NCI-H1092 (cell line): ENCODE measurements at regions not wholly inside any gene's neighbourhood (a gene's known extent, or its start where the extent isn't known, plus 50 kb on each side); places are given as distances from the start of the nearest gene placed in this dataset.
"Not testable (repeated sequence)": the region's sequence is repeated elsewhere in the genome, so short reads cannot be mapped to it uniquely, and the experiment has no call there.

Source experiments
- DNase-seq: peaks from one replicate; lab custom pipeline; 2025; lab: John Stamatoyannopoulos, UW

DNA sequence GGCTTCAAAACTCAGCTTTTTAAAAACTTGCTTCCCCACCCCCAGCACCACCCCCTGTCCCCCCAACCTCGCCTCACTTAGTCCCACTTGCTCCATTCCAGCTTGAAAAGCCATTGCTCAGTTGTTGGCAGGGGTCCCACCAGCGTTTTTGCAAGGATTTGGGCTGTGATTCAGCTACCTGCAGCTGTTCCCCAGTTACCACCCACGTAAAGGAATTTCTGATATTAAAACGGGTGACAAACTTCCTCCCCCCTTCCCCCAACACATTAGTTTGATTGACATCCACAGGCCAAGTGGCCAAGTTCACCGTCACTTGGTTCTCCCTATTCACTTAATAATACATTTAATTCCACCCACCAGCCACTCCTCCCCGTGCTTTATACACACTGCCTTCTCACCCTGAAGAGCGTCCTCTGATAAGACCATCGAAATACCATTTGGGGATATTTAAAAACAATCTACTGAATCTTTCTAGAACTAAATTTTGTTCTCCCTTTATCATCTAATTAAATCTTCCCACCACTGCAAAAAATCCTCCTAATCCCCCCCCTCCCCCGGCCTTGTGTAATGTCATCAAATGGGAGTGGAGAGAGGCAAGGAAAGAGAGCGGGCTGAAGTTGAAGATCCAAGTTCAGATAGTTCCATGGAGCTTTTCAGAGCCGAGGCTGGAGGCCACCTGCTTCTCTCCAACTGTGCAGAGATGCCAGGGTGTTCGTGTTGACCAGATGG lies 55.1 kb downstream of the SOX9 start:
- no peak for DNase-seq

DNA sequence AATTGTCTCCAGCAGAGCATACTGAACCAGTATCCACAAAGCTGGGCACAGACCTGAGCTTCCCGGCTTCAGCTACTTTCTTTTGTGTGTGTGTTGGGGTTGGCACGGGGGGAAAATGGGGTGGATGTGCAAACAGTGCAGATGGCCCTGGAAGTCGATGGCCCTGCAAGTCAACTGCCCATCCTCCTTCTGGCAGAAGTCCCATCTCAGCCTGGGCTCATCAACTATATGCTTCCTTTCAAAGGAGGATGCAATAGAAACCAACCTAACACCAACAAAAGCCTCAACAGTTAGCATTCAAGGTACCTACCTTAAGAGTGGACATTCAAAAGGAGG lies 55.7 kb downstream of the SOX9 start:
- DNase-seq: peak; percentile 58

DNA sequence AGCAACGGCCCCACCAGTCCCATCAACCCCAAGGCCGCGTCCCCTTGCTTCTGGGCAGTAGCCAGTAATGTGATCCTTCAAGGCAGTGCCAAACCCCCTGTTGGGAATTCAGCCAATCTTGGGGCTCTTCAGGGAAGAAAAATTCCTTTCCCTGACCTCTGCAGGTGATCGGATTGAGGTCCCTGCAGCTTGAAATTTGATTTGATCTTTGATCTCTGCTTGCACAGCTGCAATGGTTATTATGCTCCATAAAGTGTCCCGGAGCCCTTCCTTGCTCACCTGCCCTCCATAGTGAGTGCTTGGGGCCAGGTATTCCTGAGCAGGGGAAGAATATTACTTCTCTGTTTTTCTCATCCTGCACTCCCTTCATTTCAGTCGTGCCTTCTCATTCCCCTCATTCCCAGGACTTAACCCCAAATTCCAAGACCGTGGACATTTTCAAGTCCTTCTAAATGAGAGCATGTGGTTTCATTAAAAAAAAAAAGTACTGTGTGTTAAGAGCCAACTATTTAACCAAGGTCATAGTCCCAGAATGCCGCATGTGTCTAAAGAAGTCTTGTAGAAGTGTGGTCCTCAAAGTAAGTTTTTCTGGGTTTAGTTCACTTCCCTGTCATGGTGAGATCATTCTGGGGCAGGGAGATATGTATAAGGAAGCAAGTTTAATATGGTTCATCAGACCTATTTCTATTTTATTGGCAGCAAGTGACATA lies 56.3 kb downstream of the SOX9 start:
- peak; percentile 58 for DNase-seq

DNA sequence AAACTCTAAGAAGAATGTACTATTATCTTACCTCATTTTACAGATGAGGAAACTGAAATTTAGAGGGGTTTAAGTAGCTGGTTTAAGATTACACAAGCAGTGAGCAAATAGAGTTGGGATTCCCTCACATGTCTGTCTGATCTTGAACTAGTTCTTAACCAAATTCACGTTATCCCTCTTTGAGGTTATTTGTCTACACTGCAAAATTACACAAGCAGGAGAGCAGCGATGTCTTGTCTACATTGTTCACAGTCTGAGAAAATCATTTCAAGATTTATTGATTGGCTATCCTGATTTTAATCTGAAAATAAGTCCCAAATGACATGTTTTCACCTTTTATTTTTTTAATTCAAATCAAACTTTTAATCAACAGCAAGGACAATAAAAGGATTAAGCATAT lies 56.9 kb downstream of the SOX9 start:
- DNase-seq: no peak

DNA sequence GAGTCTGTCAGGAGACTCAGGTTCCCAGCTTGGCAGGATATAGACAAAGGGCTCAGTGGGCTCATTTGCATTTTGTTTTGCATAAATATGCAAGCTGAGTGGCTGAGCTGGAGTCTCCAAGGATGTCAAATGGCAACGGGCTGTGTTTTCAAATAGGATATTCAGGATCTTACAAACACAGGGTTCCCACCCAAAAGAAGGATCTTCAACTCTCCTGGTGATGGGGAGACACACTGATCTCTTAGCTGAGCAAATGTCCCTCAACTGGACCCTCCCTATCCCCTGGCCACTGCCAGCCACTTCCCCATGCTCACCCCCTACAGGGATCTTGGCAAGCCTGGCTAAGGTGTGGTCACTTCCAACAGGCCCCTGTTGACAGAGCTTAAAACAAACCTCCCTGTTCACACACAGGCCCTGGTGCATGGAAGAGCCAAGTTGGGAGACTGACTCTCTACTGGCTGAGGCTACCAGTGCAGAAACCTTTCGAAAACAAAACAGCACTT lies 61.6 kb downstream of the SOX9 start:
- DNase-seq: no peak

DNA sequence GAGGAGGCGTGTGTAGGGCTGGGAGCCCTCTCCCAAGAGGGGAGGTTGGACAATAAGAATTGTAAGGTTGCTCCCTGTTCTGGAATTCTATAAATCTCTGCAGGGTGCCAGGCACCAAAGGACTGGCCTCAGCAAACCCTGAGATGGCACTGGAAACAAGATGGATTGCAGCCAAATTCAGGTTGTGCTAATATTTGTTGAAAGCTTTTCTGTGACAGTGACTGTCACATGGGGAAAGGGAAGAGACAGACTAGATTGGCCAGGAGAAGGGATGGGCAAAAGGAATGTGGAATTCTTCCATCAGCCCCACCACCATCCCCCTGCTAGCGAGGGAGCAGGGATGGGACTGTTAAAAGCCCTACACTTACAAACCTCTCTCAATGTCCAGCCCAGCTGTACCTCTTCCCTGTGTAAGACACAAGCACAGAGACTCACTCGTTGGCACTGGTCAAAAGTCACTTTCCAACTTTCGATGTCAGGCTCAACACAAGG lies 62.4 kb downstream of the SOX9 start:
- DNase-seq: no peak

DNA sequence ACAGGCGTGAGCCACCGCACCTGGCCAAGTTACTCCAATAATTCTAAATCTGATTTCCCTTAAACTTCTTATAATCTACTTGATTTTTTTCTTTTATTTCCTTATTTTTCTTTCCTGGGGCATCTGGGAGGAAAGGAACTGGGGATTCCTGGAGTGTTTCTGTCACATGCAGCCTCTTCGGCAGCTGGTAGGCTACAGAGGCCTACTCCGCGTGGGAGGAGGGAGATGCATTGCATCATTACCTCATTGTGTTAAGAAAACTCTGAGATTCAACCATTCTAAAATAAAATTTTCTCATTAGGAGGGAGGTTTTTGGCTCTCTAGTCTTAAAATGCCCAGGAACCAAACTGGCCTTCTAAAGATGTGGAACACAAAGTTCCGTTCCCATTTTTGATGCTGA lies 64.0 kb downstream of the SOX9 start:
- DNase-seq: no peak

DNA sequence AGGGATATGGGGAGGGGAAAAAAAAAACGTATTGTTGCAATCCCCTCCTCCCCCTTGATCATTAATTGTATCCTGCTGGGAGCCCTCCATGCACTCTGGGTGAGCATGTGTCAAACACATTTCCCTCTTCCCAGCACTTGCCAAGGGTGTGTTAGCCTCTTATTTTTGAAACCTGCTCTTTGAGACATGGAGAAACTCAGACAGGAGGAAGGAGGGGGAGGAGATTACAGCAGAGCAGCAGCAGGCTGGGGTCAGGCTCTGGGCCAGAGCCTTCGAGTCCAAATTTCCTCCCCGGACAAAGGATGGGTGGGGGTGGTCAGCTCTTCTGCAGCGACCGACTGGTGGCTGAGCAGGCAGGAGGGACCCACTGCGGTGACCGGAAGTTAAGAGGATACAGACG lies 64.7 kb downstream of the SOX9 start:
- DNase-seq: no peak

DNA sequence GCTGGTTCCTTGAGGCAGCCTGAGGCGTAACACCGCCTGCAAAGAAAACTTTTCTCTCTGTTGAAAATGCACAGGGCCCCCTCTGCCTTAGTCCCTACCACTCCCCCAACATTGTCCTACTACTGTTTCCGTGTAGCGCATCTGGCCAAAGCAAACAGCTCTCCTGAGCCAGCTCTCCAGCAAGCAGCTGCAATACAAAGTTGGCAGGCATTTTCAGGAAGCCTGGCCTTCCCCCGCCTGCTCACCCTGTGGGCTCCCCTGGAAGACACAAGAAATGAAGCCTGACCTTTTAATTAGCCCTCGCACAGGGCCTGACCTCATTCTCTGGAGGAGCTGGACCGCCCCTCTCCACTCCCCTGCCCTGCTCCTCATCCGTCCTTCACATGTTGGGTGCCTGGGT lies 66.7 kb downstream of the SOX9 start:
- peak; percentile 88 for DNase-seq

DNA sequence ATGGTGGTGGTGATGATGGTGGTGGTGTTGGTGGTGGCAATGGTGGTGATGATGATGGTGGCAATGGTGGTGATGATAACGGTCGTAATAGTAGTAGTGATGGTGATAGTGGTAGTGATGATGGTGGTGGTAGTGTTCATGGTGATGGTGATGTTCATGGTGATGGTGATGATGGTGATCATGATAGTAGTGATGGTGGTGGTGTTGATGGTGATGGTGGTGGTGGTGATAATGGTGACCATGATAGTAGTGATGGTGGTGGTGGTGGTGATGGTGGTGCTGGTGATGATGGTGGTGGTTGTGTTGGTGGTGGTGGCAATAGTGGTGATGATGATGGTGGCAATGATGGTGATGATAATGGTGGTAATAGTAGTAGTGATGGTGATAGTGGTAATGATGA lies 68.0 kb downstream of the SOX9 start:
- DNase-seq: no peak

DNA sequence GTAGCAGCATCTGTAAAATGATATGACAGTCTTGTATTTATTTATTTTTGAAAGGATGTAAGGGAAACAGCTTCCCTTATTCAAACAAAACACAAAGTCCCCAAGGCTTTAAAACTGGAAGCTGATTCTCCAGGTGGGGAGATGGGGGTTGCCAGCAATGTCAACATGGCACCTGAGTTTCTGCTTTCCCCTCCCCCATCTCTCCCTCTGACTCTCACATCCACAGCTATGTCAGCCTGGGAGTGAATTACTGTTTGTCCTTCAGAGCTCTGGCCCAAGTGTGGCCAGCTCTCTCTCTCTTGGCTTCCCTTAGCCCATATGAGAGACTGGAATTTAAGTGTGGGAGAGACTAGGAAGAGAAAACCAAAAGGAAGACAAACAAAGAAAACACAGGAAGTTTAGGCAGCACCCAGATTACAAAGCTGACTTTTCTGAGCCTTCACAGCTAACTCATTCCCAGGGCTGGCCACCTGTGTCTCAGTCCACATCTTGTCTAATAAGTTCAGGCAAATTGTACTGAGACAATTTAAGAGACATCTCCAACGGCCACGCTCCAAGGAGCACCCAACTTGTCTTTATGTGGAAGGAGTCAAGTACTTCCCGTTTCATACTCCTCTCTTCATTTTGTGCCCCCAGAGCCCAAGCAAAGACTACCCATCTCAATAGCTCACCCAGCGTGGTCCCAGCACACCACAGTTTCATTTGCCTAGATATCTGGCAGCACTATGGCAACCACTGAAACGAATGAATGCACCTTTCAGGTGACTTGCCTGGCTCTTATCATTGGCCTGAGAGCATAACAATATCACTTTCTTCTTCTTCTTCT lies 69.2 kb downstream of the SOX9 start:
- no peak for DNase-seq

DNA sequence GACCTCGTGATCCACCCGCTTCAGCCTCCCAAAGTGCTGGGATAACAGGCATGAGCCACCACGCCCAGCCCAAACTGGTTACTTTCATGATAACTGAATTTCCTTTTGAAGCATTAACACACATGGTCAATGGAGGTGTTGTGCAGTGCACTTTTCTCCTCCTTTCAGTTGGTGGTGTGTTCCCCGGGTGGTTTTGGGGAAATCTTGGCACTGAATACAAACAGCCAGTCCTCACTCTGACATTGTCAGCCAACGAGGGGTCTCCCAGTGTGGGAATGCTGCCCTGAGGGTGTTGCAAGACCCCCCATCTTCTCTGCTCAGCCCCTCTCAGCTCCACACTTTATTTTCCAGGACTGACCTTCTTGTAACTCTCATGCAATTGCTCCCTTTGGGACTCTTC lies 70.5 kb downstream of the SOX9 start:
- DNase-seq: no peak

DNA sequence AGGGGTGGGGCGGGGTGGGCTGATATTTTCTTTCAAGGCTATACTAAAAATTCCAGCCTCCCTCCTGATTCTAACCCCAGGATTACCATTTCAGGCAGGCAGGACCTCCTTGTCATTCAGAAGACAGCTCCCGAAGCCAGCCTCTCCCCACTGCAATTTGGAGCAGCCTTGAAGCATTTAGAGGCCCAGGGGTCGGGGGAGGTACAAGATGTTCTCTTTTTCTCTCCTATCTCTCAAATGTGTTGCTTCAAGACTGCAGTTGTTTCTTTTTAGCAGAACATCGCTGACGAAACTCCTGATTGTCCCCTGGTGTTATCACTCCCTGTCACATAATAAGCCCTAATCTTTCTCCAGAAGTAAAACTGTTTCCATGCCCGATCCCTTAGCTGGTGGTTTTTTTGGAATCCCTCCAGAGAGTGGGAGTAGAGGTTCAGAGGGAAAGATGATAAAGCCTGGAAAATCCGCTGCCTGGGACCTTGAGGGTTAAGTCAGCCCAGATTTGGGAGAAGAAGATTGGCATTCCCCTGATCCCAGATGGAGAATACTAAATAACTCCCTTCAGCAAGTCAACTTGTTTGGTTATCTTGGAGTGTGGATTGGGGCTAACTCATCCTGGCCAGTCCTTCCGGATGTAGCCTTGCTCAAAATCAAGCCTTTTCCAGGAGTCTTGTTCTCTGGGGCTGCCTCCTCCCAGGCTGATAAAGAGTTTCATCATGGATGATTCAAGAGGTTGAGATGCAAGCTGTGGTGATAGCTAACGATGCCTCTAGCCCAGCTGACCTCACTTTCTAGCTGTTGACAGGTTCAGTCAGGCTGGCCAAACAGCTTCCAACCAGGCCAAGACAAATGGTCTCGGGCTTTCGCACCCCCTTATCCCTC lies 71.3 kb downstream of the SOX9 start:
- DNase-seq: no peak

DNA sequence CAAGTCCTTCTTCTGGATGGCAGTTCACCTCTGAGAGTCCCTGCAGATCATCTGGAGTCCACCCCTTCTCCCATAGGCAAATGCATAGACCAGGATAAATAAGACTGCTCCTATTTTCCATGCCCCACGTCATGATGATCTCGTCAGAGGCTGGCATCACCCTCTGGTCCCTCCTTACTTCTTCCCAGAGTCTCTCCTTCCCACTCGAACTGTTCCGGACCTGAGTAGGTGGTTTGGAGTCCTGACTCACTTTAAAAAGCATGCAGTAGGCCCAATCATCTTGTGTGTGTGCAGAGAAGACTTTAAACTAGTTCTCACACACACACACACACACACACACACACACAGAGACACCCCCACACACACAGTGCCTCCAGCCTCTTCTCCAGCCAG lies 72.0 kb downstream of the SOX9 start:
- no peak for DNase-seq

DNA sequence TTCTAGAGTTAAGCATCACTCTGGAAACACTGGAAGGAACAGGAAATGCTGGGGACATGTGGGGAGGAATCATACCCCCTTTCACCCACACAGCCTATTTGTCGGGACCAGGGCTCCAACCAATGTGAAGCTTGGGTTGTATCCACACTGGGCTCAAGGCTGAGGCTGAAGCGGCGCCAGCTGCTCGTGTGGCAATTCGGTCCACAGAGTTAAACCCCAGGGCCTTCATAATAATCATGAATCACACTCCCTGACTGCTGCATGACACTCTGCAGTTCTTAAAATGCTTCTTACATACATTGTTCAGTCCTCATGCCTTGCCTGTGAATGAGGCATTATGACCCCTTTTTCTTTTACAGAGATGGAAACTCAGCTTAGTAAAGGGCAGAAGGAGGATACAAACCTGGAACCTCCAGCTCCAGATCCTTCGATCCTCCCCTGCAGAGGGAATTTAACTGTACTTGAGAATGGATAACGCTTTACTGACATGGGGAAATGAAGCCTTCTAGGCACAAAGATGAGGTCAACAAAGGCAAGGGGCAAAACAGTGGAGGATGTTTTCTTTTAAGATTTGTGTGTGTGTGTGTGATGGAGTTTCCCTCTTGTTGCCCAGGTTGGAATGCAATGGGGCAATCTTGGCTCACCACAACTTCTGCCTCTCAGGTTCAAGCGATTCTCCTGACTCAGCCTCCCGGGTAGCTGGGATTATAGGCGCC lies 72.7 kb downstream of the SOX9 start:
- no peak for DNase-seq

DNA sequence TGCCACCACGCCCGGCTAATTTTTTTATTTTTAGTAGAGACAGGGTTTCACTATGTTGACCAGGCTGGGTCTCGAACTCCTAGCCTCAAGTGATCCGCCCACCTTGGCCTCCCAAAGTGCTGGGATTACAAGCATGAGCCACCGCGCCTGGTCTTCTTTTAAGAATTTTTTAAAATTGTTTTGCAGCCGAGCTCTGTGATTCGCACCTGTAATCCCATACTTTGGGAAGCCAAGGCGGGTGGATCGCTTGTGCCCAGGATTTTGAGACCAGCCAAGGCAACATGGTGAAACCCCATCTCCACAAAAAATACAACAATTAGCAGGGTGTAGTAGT lies 73.3 kb downstream of the SOX9 start:
- DNase-seq: not testable (repeated sequence)

DNA sequence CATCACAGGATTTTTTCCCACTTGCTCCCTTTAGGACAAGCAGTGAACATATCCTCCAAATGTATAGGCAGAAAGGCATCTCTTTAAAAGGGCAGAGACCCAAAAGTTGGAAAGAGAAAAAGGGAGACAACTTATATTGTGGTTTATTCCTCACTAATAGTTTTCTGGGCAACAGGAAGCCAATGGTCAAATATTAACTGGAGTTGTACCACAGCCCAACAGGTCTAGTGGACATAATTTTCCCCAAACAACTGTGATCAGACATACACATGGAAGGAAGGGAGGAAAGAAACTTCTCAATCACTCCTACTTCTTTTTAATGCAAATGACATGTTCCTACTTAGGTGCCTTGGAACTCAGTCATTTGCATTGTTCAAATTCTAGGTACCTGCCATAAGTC lies 78.4 kb downstream of the SOX9 start:
- no peak for DNase-seq

DNA sequence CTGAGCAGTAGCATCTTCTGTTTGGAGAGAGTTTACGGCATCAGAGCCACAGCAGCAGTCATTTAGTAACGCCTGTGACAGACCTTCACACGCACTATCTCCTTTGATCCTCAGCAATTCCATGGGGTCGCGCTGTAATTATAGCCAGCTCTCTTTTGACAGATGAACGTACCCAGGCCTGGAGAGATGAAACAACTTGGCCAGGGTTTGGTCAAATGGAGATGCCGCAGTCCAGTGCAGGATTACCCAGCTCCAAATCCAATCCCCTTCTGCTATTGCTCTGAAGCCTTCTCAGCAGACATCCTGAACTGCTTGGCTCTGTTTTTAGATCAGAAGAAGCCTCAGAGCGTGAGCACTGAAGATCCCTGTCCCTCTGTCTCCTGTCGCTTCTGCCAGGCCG lies 83.9 kb downstream of the SOX9 start:
- no peak for DNase-seq

DNA sequence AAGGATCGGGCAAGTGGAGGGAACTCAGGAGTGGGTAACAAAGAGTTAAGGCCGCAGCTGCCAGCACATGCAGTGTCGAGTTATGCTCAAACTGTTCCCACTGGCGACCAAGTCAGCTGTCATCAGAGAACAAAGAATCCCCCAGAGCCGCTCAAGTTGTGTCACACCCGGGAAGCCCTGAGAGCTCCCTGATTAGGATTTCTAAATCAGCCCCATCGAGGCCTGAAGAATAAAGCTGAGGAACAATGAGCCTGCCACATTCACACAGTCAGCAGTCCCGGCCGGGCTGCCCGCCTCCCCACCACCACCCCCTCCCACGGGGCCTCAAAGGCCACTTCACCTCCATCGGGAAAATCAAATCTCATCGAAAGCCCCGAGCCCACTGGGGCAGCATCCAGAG lies 84.5 kb downstream of the SOX9 start:
- DNase-seq: no peak

DNA sequence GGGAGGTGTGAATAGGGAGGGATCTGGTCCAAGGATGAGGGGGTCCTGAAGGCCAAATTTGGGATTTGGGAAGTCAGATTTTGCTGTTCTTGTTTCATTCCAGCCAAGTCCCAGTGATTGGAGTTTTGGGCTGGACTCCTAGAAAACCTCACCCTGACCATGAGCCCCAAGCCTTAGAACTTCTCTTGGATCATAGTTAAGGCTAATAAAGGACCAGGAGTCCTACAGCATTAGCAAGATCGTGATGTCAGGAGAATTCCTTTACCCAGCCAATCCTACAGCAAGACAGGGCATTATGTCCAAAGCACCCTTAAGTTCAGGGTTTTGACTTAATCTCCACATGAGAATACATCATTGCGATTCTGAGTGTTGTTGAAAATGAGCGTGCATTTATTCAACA lies 85.0 kb downstream of the SOX9 start:
- DNase-seq: no peak

DNA sequence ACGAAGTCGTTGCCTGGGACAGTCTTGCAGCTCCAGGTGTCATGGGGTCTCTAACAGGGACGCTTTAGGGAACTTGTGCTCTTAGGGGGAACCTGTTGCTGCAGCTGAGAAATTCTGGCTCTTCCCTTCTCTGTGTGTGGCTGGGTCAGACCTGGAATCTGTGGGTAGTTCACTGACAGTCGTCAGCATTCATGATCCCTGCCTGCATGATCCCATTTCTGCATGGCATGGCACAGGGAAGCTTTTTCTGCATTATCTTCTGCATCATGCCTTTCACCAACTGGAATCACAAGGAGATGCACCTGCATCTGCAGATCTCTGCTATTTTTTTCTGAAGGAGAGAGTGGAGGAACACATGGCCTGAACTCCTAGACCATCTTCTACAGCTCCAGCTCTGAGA lies 85.6 kb downstream of the SOX9 start:
- DNase-seq: no peak
